HFFc6 (cell line): ENCODE measurements at regions not wholly inside any gene's neighbourhood (a gene's known extent, or its start where the extent isn't known, plus 50 kb on each side); places are given as distances from the start of the nearest gene placed in this dataset.

Experiments
- DNase-seq: peaks from one replicate; pipeline ENCODE4 v3.0.0-alpha.2; 2018
- H3K27ac Mint-ChIP-seq: 2 replicates; pipeline ENCODE4 v1.8.0; 2020; ENCODE audit warnings: mild to moderate bottlenecking, mixed read lengths
- H3K27me3 Mint-ChIP-seq: 2 replicates; pipeline ENCODE4 v1.8.0; 2021; ENCODE audit warnings: mild to moderate bottlenecking, moderate library complexity, mixed read lengths; ENCODE audit not compliant: insufficient read depth
- H3K36me3 Mint-ChIP-seq: 2 replicates; pipeline ENCODE4 v1.8.0; 2021; ENCODE audit warnings: low read depth, mixed read lengths
- H3K4me1 Mint-ChIP-seq: 2 replicates; pipeline ENCODE4 v1.8.0; 2020; ENCODE audit warnings: low read depth, mixed read lengths
- H3K4me3 Mint-ChIP-seq: 2 replicates; pipeline ENCODE4 v1.8.0; 2020; ENCODE audit warnings: mild to moderate bottlenecking, moderate library complexity, mixed read lengths
- H3K9me3 Mint-ChIP-seq: 2 replicates; pipeline ENCODE4 v1.8.0; 2020; ENCODE audit warnings: mild to moderate bottlenecking, mixed read lengths
- TF ChIP-seq, protein P1 (sequence below): fragments of 200-600 bp; sonication (generic); IDR thresholded peaks from 2 replicates; pipeline ENCODE4 v1.5.0; 2021; ENCODE audit warnings: antibody characterized with exemption, mild to moderate bottlenecking

DNA sequence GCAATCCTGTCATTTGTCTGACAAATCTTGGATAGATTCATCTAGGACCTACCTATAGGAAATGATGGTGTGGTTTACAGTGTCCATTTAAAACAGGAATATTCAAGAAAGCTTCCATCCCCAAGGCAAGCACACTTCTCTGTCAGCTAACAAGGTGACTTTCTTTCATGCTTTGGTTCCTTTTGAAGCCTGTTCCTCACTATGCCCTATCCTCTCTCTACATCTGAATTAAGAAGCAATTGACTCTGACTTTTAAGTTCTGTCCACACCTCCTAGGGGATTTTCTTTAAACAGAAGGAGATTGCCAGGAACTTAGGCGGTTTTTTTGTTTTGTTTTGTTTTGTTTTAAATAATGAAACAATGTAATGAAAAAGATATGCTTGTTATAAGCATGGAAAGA, 1181.4 kb upstream of the TENM3 start:
- H3K36me3 Mint-ChIP-seq, result no peaks in the 10 kb centered on the region
- no peaks in the 10 kb centered on the region for H3K4me1 Mint-ChIP-seq
- TF ChIP-seq, protein P1, sequence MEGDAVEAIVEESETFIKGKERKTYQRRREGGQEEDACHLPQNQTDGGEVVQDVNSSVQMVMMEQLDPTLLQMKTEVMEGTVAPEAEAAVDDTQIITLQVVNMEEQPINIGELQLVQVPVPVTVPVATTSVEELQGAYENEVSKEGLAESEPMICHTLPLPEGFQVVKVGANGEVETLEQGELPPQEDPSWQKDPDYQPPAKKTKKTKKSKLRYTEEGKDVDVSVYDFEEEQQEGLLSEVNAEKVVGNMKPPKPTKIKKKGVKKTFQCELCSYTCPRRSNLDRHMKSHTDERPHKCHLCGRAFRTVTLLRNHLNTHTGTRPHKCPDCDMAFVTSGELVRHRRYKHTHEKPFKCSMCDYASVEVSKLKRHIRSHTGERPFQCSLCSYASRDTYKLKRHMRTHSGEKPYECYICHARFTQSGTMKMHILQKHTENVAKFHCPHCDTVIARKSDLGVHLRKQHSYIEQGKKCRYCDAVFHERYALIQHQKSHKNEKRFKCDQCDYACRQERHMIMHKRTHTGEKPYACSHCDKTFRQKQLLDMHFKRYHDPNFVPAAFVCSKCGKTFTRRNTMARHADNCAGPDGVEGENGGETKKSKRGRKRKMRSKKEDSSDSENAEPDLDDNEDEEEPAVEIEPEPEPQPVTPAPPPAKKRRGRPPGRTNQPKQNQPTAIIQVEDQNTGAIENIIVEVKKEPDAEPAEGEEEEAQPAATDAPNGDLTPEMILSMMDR, result no peak
- no peak overlapping the region for H3K4me3 Mint-ChIP-seq
- H3K9me3 Mint-ChIP-seq, result peaks cover 13% of the 10 kb centered on the region
- no peaks in the 10 kb centered on the region for H3K27me3 Mint-ChIP-seq
- no peak overlapping the region for H3K27ac Mint-ChIP-seq
- DNase-seq, result no peak

DNA sequence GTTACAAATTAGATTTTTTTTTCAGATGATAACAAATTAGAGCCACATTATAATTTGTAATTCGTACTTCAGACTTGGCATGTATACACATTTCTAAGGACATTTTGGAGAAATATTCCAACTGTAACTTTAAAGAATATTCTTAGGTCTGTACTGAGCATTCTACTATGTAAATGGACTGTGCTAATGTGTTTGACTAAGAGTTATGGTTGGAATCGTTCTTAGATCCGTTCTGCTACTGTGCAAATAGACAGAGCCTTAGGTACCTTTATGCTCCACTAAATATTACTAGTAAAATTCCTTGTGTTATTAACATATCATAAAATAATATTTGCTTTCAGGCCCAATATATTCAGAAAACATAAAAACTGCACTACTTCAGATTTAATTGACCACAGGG, 1180.0 kb upstream of the TENM3 start:
- Mint-ChIP-seq H3K27ac (no peak overlapping the region), H3K4me1 (no peaks in the 10 kb centered on the region), H3K9me3 (peaks cover 20% of the 10 kb centered on the region), H3K4me3 (no peak overlapping the region), H3K27me3 (no peaks in the 10 kb centered on the region), H3K36me3 (0 out of 2 replicates have a peak, but pooled peaks cover 4% of the 10 kb centered on the region)
- DNase-seq, result no peak
- TF ChIP-seq, protein P1, result no peak

- no peak overlapping the region for H3K27ac Mint-ChIP-seq
- H3K4me3 Mint-ChIP-seq, result no peak overlapping the region
- H3K36me3 Mint-ChIP-seq, result 0 out of 2 replicates have a peak, but pooled peaks cover 3% of the 10 kb centered on the region
- no peaks in the 10 kb centered on the region for H3K4me1 Mint-ChIP-seq
- H3K9me3 Mint-ChIP-seq, result peaks cover 8% of the 10 kb centered on the region
- no peaks in the 10 kb centered on the region for H3K27me3 Mint-ChIP-seq
- TF ChIP-seq, protein P1, result no peak
- no peak for DNase-seq
Measured at GRCh38 chr4:181077341-181077740, 1165.9 kb upstream of the TENM3 start.

GRCh38 chr4:181078196-181078595, 1165.0 kb upstream of the TENM3 start:
- TF ChIP-seq, protein P1, result no peak
- Mint-ChIP-seq H3K4me1 (no peaks in the 10 kb centered on the region), H3K9me3 (peaks cover 5% of the 10 kb centered on the region; the same call in 1 of the 2 replicates), H3K4me3 (no peak overlapping the region), H3K36me3 (no peaks in the 10 kb centered on the region), H3K27ac (no peak overlapping the region), H3K27me3 (no peaks in the 10 kb centered on the region)
- DNase-seq, result no peak

DNA sequence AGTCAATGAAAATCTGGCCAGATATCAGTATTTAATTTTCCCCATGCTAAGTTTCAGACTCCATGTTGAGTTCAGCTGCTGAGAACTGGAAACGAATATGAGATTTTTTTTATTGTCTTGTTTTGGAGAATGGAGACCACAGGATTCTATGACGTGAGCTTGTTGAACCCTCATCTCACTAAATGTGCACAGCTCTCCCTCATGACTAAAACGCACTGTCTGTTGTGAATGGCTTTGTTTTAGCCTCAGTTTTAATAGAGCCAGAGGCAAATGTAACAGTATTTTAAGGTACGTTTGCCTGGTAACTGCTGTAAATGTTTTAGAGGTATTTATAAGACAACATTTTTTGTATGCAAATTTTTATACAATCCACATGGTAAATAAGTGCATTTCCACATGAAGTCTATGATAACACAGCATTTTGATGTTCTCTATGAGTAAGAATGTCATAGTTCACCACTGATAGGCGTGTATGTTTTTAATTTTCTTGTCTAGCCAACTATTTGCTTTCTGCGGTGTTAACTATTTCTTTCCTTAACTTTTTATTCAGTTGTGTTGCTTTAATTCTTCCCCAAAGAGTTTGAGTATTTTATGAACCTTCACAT, 1159.3 kb upstream of the TENM3 start:
- H3K4me1 Mint-ChIP-seq, result no peaks in the 10 kb centered on the region
- H3K4me3 Mint-ChIP-seq, result no peak overlapping the region
- DNase-seq, result no peak
- TF ChIP-seq, protein P1, result no peak
- H3K36me3 Mint-ChIP-seq, result no peaks in the 10 kb centered on the region
- H3K27ac Mint-ChIP-seq, result no peak overlapping the region
- H3K9me3 Mint-ChIP-seq, result peaks cover 3% of the 10 kb centered on the region; the same call in 1 of the 2 replicates
- no peaks in the 10 kb centered on the region for H3K27me3 Mint-ChIP-seq
